ENCODE measurements at regions not wholly inside any gene's neighbourhood (a gene's known extent, or its start where the extent isn't known, plus 50 kb on each side); places are given as distances from the start of the nearest gene placed in this dataset.

GRCh38 chr11:16412525-16413172 lies 56.3 kb upstream of the SOX6 start:
- TF ChIP-seq REST (IDR thresholded peaks at IDR 0.05) (no peak), CTCF (IDR thresholded peaks at IDR 0.05; ENCODE audit: low read depth, low read length, missing input control) (no peak), EGR1 (IDR thresholded peaks at IDR 0.05; ENCODE audit: low read depth in 2 of 2) (no peak), JUND (IDR thresholded peaks at IDR 0.05) (no peak), ZBTB33 (IDR thresholded peaks at IDR 0.05) (no peak), HNF4A (conservative IDR thresholded peaks at IDR 0.05) (no peak), MAX (IDR thresholded peaks at IDR 0.05) (no peak), YY1 (IDR thresholded peaks at IDR 0.05) (no peak), TAF1 (conservative IDR thresholded peaks at IDR 0.05) (no peak), SP1 (IDR thresholded peaks at IDR 0.05) (no peak)
